GM12878 (cell line): ENCODE measurements at regions not wholly inside any gene's neighbourhood (a gene's known extent, or its start where the extent isn't known, plus 50 kb on each side); places are given as distances from the start of the nearest gene placed in this dataset.

Experiments
- ATAC-seq: fragments of 200-7000 bp; cut with Tn5 transposase; 3 replicates; pipeline ENCODE4 v1.9.1; 2020; ENCODE audit warnings: mild to moderate bottlenecking, moderate library complexity
- BruUV-seq: library from RNA; stranded (reverse); fragments of 400-500 nt; replicated peaks from 2 replicates; lab custom pipeline; 2021; lab: Mats Ljungman, UMichigan
- CTCF ChIA-PET: fragments of 300-600 bp; sonication (Branson Sonifier 250); formaldehyde crosslinking; extraction: SDS; loops from one replicate; lab custom pipeline; 2021; ENCODE audit warnings: inconsistent platforms; lab: Yijun Ruan, JAX
- POLR2A ChIA-PET: fragments of 350-600 bp; formaldehyde crosslinking; extraction: SDS; loops from one replicate; lab custom pipeline; 2021; ENCODE audit warnings: inconsistent platforms; lab: Charles Lee
- RAD21 ChIA-PET: fragments of 300-600 bp; sonication (Branson Sonifier 250); formaldehyde crosslinking; loops from one replicate; lab custom pipeline; 2023; ENCODE audit warnings: antibody characterized with exemption; ENCODE audit not compliant: unreplicated experiment; lab: Charles Lee
- SMC1A ChIA-PET: fragments of 300-600 bp; sonication (Branson Sonifier 250); formaldehyde crosslinking; loops from one replicate; lab custom pipeline; 2023; ENCODE audit not compliant: unreplicated experiment, uncharacterized antibody; lab: Charles Lee
- DNase-seq: peaks from one replicate; pipeline ENCODE4 v3.0.0-alpha.2; 2011; ENCODE audit warnings: low read depth, low spot score
- FAIRE-seq: peaks from 3 replicates; lab custom pipeline; 2011; peaks lifted over from hg19 to GRCh38; lab: Jason Lieb, UNC
- H2AFZ ChIP-seq: 2 replicates; pipeline ENCODE4 v1.6.0; 2011; ENCODE audit warnings: low read depth, low read length, control low read depth; ENCODE audit not compliant: control insufficient read depth
- H3K27ac ChIP-seq: 2 replicates; pipeline ENCODE4 v1.5.1; 2011; ENCODE audit warnings: control low read depth; ENCODE audit not compliant: control insufficient read depth, insufficient read depth
- H3K27me3 ChIP-seq, 2 experiments: replicated peaks in 1 of 2; 2 replicates each; pipeline versions ENCODE4 v1.6.0 to v1.6.1; 2011; ENCODE audit warnings: low read length in 1 of 2; ENCODE audit not compliant: control insufficient read depth in 2 of 2, insufficient read depth in 2 of 2
- H3K36me3 ChIP-seq, 2 experiments: 2 replicates each; pipeline ENCODE4 v1.5.1; 2011; ENCODE audit warnings: low read length in 1 of 2; ENCODE audit not compliant: control insufficient read depth in 2 of 2, insufficient read depth in 2 of 2
- H3K4me1 ChIP-seq: 2 replicates; pipeline ENCODE4 v1.6.1; 2011; ENCODE audit warnings: mild to moderate bottlenecking, low read length, moderate library complexity, mixed read lengths; ENCODE audit not compliant: control insufficient read depth, insufficient read depth
- H3K4me2 ChIP-seq: 2 replicates; pipeline ENCODE4 v1.6.0; 2011; ENCODE audit warnings: control low read depth; ENCODE audit not compliant: control insufficient read depth, insufficient read depth
- H3K4me3 ChIP-seq: fragments of 200-600 bp; sonication (generic); 2 replicates; pipeline ENCODE4 v1.5.1; 2016
- H3K79me2 ChIP-seq: 2 replicates; pipeline ENCODE4 v1.6.0; 2011; ENCODE audit warnings: low read length; ENCODE audit not compliant: control insufficient read depth, insufficient read depth
- H3K9ac ChIP-seq: 2 replicates; pipeline ENCODE4 v1.8.0; 2011; ENCODE audit warnings: low read length, control low read depth, mixed read lengths; ENCODE audit not compliant: control insufficient read depth, insufficient read depth
- H3K9me3 ChIP-seq: replicated peaks from 3 replicates; pipeline ENCODE4 v1.5.1; 2011; ENCODE audit warnings: mild to moderate bottlenecking, low read length; ENCODE audit not compliant: control insufficient read depth, insufficient read depth
- H4K20me1 ChIP-seq: 2 replicates; pipeline ENCODE4 v1.6.0; 2011; ENCODE audit not compliant: control insufficient read depth, insufficient read depth
- ATF7 ChIP-seq: fragments of 450-650 bp; IDR thresholded peaks from 2 replicates; pipeline ENCODE4 v1.6.1; 2016; ENCODE audit warnings: low read depth, mild to moderate bottlenecking
- BCL3 ChIP-seq: IDR thresholded peaks from 2 replicates; pipeline ENCODE4 v1.6.1; 2011; ENCODE audit warnings: borderline replicate concordance, low read depth, mild to moderate bottlenecking, moderate library complexity, low read length; ENCODE audit not compliant: insufficient read depth, poor library complexity, severe bottlenecking
- BHLHE40 ChIP-seq, 2 experiments: fragments of 450-650 bp in 1 of 2; IDR thresholded peaks; 2 replicates each; pipeline ENCODE4 v1.6.1; 2011 to 2017; ENCODE audit warnings: low read depth in 2 of 2, borderline replicate concordance in 1 of 2, improper control_type of control experiment in 1 of 2, low read length in 1 of 2, mild to moderate bottlenecking in 1 of 2
- E2F8 ChIP-seq: fragments of 450-650 bp; IDR thresholded peaks from 2 replicates; pipeline ENCODE4 v1.6.1; 2018; ENCODE audit warnings: mild to moderate bottlenecking, low read depth, moderate library complexity; ENCODE audit not compliant: partially characterized antibody
- ETV6 ChIP-seq, 2 experiments: fragments of 450-650 bp in 1 of 2; IDR thresholded peaks in 1 of 2; conservative IDR thresholded peaks in 1 of 2; 2 replicates each; pipeline ENCODE4 v1.6.1; 2014; ENCODE audit warnings: antibody characterized with exemption in 1 of 2, borderline replicate concordance in 1 of 2, low read depth in 1 of 2, mild to moderate bottlenecking in 1 of 2, moderate library complexity in 1 of 2
- HCFC1 ChIP-seq: fragments of 150-350 bp; IDR thresholded peaks from 2 replicates; pipeline ENCODE4 v1.6.1; 2014; ENCODE audit warnings: low read length
- JUND ChIP-seq: IDR thresholded peaks from 2 replicates; pipeline ENCODE4 v1.6.1; 2012; ENCODE audit warnings: low read depth, mild to moderate bottlenecking, low read length, improper control_type of control experiment, moderate library complexity
- NBN ChIP-seq: fragments of 450-650 bp; IDR thresholded peaks from 2 replicates; pipeline ENCODE4 v1.6.1; 2016
- NR2C2 ChIP-seq: IDR thresholded peaks from 2 replicates; pipeline ENCODE4 v1.6.1; 2011; ENCODE audit warnings: borderline replicate concordance, low read depth; ENCODE audit not compliant: control insufficient read depth, insufficient read length
- NR2F1 ChIP-seq: fragments of 450-650 bp; conservative IDR thresholded peaks from 2 replicates; pipeline ENCODE4 v1.6.1; 2017; ENCODE audit warnings: mild to moderate bottlenecking
- NRF1 ChIP-seq: conservative IDR thresholded peaks from 2 replicates; pipeline ENCODE4 v1.6.1; 2011; ENCODE audit warnings: mild to moderate bottlenecking, low read depth, low read length, improper control_type of control experiment
- PAX5 ChIP-seq: IDR thresholded peaks from 2 replicates; pipeline ENCODE4 v1.6.1; 2011; ENCODE audit warnings: low read depth, low read length, borderline replicate concordance
- POLR2AphosphoS5 ChIP-seq: IDR thresholded peaks from 2 replicates; pipeline ENCODE4 v1.6.1; 2011; ENCODE audit warnings: mild to moderate bottlenecking, low read length, inconsistent platforms
- RAD51 ChIP-seq: fragments of 450-650 bp; IDR thresholded peaks from 2 replicates; pipeline ENCODE4 v1.6.1; 2016; ENCODE audit warnings: moderate library complexity, mild to moderate bottlenecking, inconsistent platforms
- RCOR1 ChIP-seq: conservative IDR thresholded peaks from 2 replicates; pipeline ENCODE4 v1.6.1; 2012; ENCODE audit warnings: low read depth, low read length, improper control_type of control experiment
- WGBS: methylation state at CpG from one replicate; pipeline ENCODE4 v1.1.6; 2016; ENCODE audit warnings: low lambda C conversion rate; ENCODE audit not compliant: insufficient replicate concordance, insufficient coverage; ENCODE audit errors: missing lambda C conversion rate; 5-methylcytosine and 5-hydroxymethylcytosine counted together
- in situ Hi-C: fragments of 300-500 bp; cut with MboI; formaldehyde crosslinking; loops from 9 replicates; pipeline ENCODE4 v1.14.3; 2018; ENCODE audit warnings: mixed read lengths
- intact Hi-C: fragments of 100-400 bp; cut with micrococcal nuclease; formaldehyde crosslinking; loops from one replicate; pipeline ENCODE4 v1.14.2; 2022; ENCODE audit not compliant: unreplicated experiment

GRCh38 chr3:135382188-135382587, 583.3 kb upstream of the PPP2R3A start:
- ChIA-PET RAD21 (no interaction called here), SMC1A (no interaction called here), POLR2A (no interaction called here), CTCF (no interaction called here)
- H3K79me2 ChIP-seq = no peaks in the 10 kb centered on the region
- no peak for DNase-seq
- no peak overlapping the region for H2AFZ ChIP-seq
- intact Hi-C loops = no loop called here
- H3K4me1 ChIP-seq = no peaks in the 10 kb centered on the region
- TF ChIP-seq POLR2AphosphoS5 (no peak), NBN (no peak), HCFC1 (no peak), PAX5 (no peak), BCL3 (no peak), RCOR1 (no peak), NRF1 (no peak), NR2C2 (no peak), ETV6 (conservative IDR thresholded peaks at IDR 0.05 in 1 of 2, IDR thresholded peaks at IDR 0.05 in 1 of 2; ENCODE audit: borderline replicate concordance in 1 of 2, low read depth in 1 of 2) (no peak), ATF7 (no peak), JUND (no peak), RAD51 (no peak), E2F8 (no peak), BHLHE40 (IDR thresholded peaks at IDR 0.05; ENCODE audit: borderline replicate concordance in 1 of 2, low read depth in 2 of 2, low read length in 1 of 2) (no peak), NR2F1 (no peak)
- H3K4me2 ChIP-seq = no peak overlapping the region
- no peak overlapping the region for H3K4me3 ChIP-seq
- in situ Hi-C loops = no loop called here
- no peak for FAIRE-seq
- H3K9me3 ChIP-seq = no peaks in the 10 kb centered on the region
- no peaks in the 10 kb centered on the region; a peak in 1 of 4 replicates for H3K27me3 ChIP-seq
- no peaks in the 10 kb centered on the region for H4K20me1 ChIP-seq
- no peak overlapping the region for H3K9ac ChIP-seq
- no peaks in the 10 kb centered on the region for H3K36me3 ChIP-seq
- H3K27ac ChIP-seq = no peak overlapping the region
- no TSS peak for BruUV-seq
- 42% methylated on average over 3 of the region's 3 CpGs for WGBS
- no peak for ATAC-seq
